ENCODE measurements at regions not wholly inside any gene's neighbourhood (a gene's known extent, or its start where the extent isn't known, plus 50 kb on each side); places are given as distances from the start of the nearest gene placed in this dataset.

DNA sequence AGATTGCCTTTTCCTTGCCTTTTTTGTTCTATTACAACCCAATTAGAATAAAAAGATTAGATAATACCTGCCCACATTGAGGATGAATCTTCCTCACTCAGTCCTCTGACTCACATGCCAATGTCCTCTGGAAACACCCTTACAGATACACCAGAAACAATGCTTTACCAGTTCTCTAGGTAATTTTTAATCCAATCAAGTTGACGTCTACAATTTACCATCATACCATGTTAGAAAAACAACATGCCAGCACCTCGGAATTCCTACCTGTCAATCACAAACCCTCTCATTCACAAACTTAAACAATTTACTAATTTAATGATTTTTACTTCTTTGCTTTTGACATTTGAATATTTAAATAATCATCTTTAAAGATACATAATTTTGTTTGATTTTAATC, 953.8 kb downstream of the TRHDE start:
- no peak overlapping the region for H2AK5ac ChIP-seq (ENCODE audit: insufficient read length, low read length)
- Mint-ChIP-seq H3K36me3 (ENCODE audit: insufficient read depth in 1 of 3, low read depth in 3 of 3) (no peaks in the 10 kb centered on the region), H3K4me1 (no peaks in the 10 kb centered on the region), H3K9me3 (no peaks in the 10 kb centered on the region), H3K27me3 (ENCODE audit: low read depth) (no peaks in the 10 kb centered on the region), H3K4me3 (no peak overlapping the region), H3K27ac (no peak overlapping the region)
- no peak overlapping the region for H3T11ph ChIP-seq (ENCODE audit: low read length)
- no peak overlapping the region for H4K8ac ChIP-seq (replicated peaks; ENCODE audit: insufficient read length, low read depth, low read length)
- TF ChIP-seq, protein P1, sequence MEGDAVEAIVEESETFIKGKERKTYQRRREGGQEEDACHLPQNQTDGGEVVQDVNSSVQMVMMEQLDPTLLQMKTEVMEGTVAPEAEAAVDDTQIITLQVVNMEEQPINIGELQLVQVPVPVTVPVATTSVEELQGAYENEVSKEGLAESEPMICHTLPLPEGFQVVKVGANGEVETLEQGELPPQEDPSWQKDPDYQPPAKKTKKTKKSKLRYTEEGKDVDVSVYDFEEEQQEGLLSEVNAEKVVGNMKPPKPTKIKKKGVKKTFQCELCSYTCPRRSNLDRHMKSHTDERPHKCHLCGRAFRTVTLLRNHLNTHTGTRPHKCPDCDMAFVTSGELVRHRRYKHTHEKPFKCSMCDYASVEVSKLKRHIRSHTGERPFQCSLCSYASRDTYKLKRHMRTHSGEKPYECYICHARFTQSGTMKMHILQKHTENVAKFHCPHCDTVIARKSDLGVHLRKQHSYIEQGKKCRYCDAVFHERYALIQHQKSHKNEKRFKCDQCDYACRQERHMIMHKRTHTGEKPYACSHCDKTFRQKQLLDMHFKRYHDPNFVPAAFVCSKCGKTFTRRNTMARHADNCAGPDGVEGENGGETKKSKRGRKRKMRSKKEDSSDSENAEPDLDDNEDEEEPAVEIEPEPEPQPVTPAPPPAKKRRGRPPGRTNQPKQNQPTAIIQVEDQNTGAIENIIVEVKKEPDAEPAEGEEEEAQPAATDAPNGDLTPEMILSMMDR (conservative IDR thresholded peaks at IDR 0.05) = no peak
- H4K91ac ChIP-seq (ENCODE audit: insufficient read length, low read depth, low read length) = no peak overlapping the region
- H3K9me3 ChIP-seq (ENCODE audit: control insufficient read depth, low read depth, low read length) = no peaks in the 10 kb centered on the region
- no peak overlapping the region for H2BK15ac ChIP-seq (ENCODE audit: low read depth, low read length)
- WGBS (ENCODE audit: extremely low coverage, insufficient read length, low lambda C conversion rate) = 100% methylated on average over 1 of the region's 2 CpGs
- no peak for DNase-seq
- H2BK12ac ChIP-seq (ENCODE audit: insufficient read length, low read depth, low read length) = no peak overlapping the region
- H2BK20ac ChIP-seq (ENCODE audit: low read depth, low read length, poor library complexity, severe bottlenecking) = no peak overlapping the region
- H3K4me2 ChIP-seq (ENCODE audit: insufficient read depth, insufficient read length, low read length) = no peak overlapping the region
- no peak overlapping the region for H3K14ac ChIP-seq (ENCODE audit: insufficient read depth, low read length)
- no peaks in the 10 kb centered on the region for H4K20me1 ChIP-seq (ENCODE audit: control insufficient read depth, insufficient read depth, insufficient read length)
- H3K79me2 ChIP-seq (ENCODE audit: insufficient read depth, low read length) = no peaks in the 10 kb centered on the region
- no peak overlapping the region for H2BK120ac ChIP-seq (ENCODE audit: low read depth, low read length, poor library complexity, severe bottlenecking)
- H2BK5ac ChIP-seq (ENCODE audit: insufficient read length, low read length) = no peak overlapping the region
- no peaks in the 10 kb centered on the region for H3K4me1 ChIP-seq (ENCODE audit: insufficient read depth, low read length)
- H3K9ac ChIP-seq (ENCODE audit: extremely low read depth, insufficient read length, low read length) = no peak overlapping the region
- H3K56ac ChIP-seq (ENCODE audit: insufficient read length, low read depth, low read length) = no peak overlapping the region
- no peak overlapping the region for H3K23ac ChIP-seq (ENCODE audit: insufficient read length, low read depth, low read length)
- H3K4ac ChIP-seq (ENCODE audit: low read depth, low read length) = no peak overlapping the region
- no peaks in the 10 kb centered on the region for H3K79me1 ChIP-seq (ENCODE audit: insufficient read depth, low read depth, low read length, poor library complexity, severe bottlenecking)
- H3K27ac ChIP-seq (ENCODE audit: insufficient read length, low read depth, low read length) = no peak overlapping the region
- H3K18ac ChIP-seq (ENCODE audit: insufficient read length, low read depth, low read length) = no peak overlapping the region
- H3K23me2 ChIP-seq (ENCODE audit: insufficient read length, low read depth, low read length, poor library complexity, severe bottlenecking) = no peaks in the 10 kb centered on the region
- H2AFZ ChIP-seq (ENCODE audit: low read length) = no peak overlapping the region
- no peaks in the 10 kb centered on the region for H3K27me3 ChIP-seq (ENCODE audit: insufficient read depth, low read length)
- no peak overlapping the region for H4K5ac ChIP-seq (ENCODE audit: insufficient read length, low read depth, low read length)

Data from H9 (cell line).